SK-N-SH treated with all-trans-retinoic acid at 6 μM for 48 hours (cell line): ENCODE measurements at regions not wholly inside any gene's neighbourhood (a gene's known extent, or its start where the extent isn't known, plus 50 kb on each side); places are given as distances from the start of the nearest gene placed in this dataset.

Experiments
- ATAC-seq: fragments of 200-7000 bp; cut with Tn5 transposase; 3 replicates; pipeline ENCODE4 v1.9.1; 2020; ENCODE audit warnings: mild to moderate bottlenecking, moderate library complexity
- ARNTL ChIP-seq: fragments of 450-650 bp; formaldehyde crosslinking; IDR thresholded peaks from 2 replicates; pipeline ENCODE4 v1.5.0; 2020; ENCODE audit warnings: low read depth, mild to moderate bottlenecking, moderate library complexity, borderline replicate concordance
- BACH2 ChIP-seq: fragments of 250-450 bp; sonication (Bioruptor Pico); IDR thresholded peaks from 2 replicates; pipeline ENCODE4 v1.9.0; 2021; ENCODE audit warnings: mild to moderate bottlenecking, borderline replicate concordance
- CSDC2 ChIP-seq: fragments of 250-450 bp; sonication (Bioruptor Pico); IDR thresholded peaks from 2 replicates; pipeline ENCODE4 v1.5.0; 2020; ENCODE audit warnings: mild to moderate bottlenecking, moderate library complexity
- CSRNP3 ChIP-seq: fragments of 250-450 bp; sonication (Bioruptor Pico); IDR thresholded peaks from 2 replicates; pipeline ENCODE4 v1.5.1; 2021; ENCODE audit warnings: mild to moderate bottlenecking, moderate library complexity
- ESRRG ChIP-seq: fragments of 250-450 bp; sonication (Bioruptor Pico); IDR thresholded peaks from 2 replicates; pipeline ENCODE4 v1.6.1; 2021; ENCODE audit warnings: mild to moderate bottlenecking
- GLIS3 ChIP-seq: fragments of 250-450 bp; sonication (Bioruptor Pico); IDR thresholded peaks from 2 replicates; pipeline ENCODE4 v1.5.0; 2020; ENCODE audit warnings: mild to moderate bottlenecking, moderate library complexity
- ISL1 ChIP-seq: fragments of 250-450 bp; sonication (Bioruptor Pico); IDR thresholded peaks from 2 replicates; pipeline ENCODE4 v2.1.2; 2022; ENCODE audit warnings: mild to moderate bottlenecking, moderate library complexity
- OSR1 ChIP-seq: fragments of 250-450 bp; sonication (Bioruptor Pico); IDR thresholded peaks from 2 replicates; pipeline ENCODE4 v1.8.0; 2022; ENCODE audit warnings: moderate library complexity, mild to moderate bottlenecking, inconsistent platforms
- PATZ1 ChIP-seq: fragments of 250-450 bp; sonication (Bioruptor Pico); IDR thresholded peaks from 2 replicates; pipeline ENCODE4 v1.8.0; 2020; ENCODE audit warnings: mild to moderate bottlenecking, moderate library complexity, borderline replicate concordance
- PPARA ChIP-seq: fragments of 250-450 bp; sonication (Bioruptor Pico); IDR thresholded peaks from 2 replicates; pipeline ENCODE4 v1.5.0; 2020; ENCODE audit warnings: mild to moderate bottlenecking, borderline replicate concordance
- SNAI2 ChIP-seq: fragments of 250-450 bp; sonication (Bioruptor Pico); IDR thresholded peaks from 2 replicates; pipeline ENCODE4 v1.5.0; 2020; ENCODE audit warnings: mild to moderate bottlenecking, moderate library complexity
- TCF4 ChIP-seq: fragments of 250-450 bp; sonication (Bioruptor Pico); IDR thresholded peaks from 2 replicates; pipeline ENCODE4 v1.8.0; 2021; ENCODE audit warnings: mild to moderate bottlenecking, moderate library complexity, borderline replicate concordance
- TOX ChIP-seq: fragments of 250-450 bp; sonication (Bioruptor Pico); IDR thresholded peaks from 2 replicates; pipeline ENCODE4 v1.8.0; 2021; ENCODE audit warnings: mild to moderate bottlenecking, moderate library complexity, borderline replicate concordance
- TSHZ2 ChIP-seq: fragments of 250-450 bp; sonication (Bioruptor Pico); IDR thresholded peaks from 2 replicates; pipeline ENCODE4 v1.5.0; 2020; ENCODE audit warnings: mild to moderate bottlenecking, moderate library complexity
- ZC3H10 ChIP-seq: fragments of 250-450 bp; sonication (Bioruptor Pico); IDR thresholded peaks from 2 replicates; pipeline ENCODE4 v1.5.1; 2021; ENCODE audit warnings: mild to moderate bottlenecking, moderate library complexity
- ZFP3 ChIP-seq: fragments of 250-450 bp; sonication (Bioruptor Pico); IDR thresholded peaks from 2 replicates; pipeline ENCODE4 v1.5.0; 2020; ENCODE audit warnings: mild to moderate bottlenecking, moderate library complexity
- ZFP30 ChIP-seq: fragments of 450-650 bp; formaldehyde crosslinking; IDR thresholded peaks from 2 replicates; pipeline ENCODE4 v1.5.0; 2022; ENCODE audit warnings: mild to moderate bottlenecking, moderate library complexity
- ZNF565 ChIP-seq: fragments of 450-650 bp; formaldehyde crosslinking; conservative IDR thresholded peaks from 2 replicates; pipeline ENCODE4 v1.5.0; 2020; ENCODE audit warnings: low read depth, mild to moderate bottlenecking, moderate library complexity
- ZNF70 ChIP-seq: fragments of 450-650 bp; formaldehyde crosslinking; IDR thresholded peaks from 2 replicates; pipeline ENCODE4 v1.5.0; 2020; ENCODE audit warnings: mild to moderate bottlenecking, moderate library complexity
- ZNF8 ChIP-seq: fragments of 450-650 bp; formaldehyde crosslinking; IDR thresholded peaks from 2 replicates; pipeline ENCODE4 v1.5.0; 2020; ENCODE audit warnings: mild to moderate bottlenecking, moderate library complexity
- TF ChIP-seq, protein P1 (sequence below): fragments of 250-450 bp; sonication (Bioruptor Pico); IDR thresholded peaks from 2 replicates; pipeline ENCODE4 v1.5.1; 2020; ENCODE audit warnings: low read depth, mild to moderate bottlenecking, moderate library complexity
- TF ChIP-seq, protein P2 (sequence below): fragments of 250-450 bp; sonication (Bioruptor Pico); IDR thresholded peaks from 2 replicates; pipeline ENCODE4 v1.8.0; 2021; ENCODE audit warnings: low read depth, mild to moderate bottlenecking, moderate library complexity, borderline replicate concordance

GRCh38 chr5:116779846-116780245, 205.2 kb upstream of the SEMA6A start:
- no peak for ATAC-seq
- TF ChIP-seq ESRRG (no peak), ZC3H10 (CRISPR knock-in tag) (no peak), CSRNP3 (no peak), GLIS3 (CRISPR knock-in tag) (no peak), ZNF70 (CRISPR knock-in tag) (no peak), PATZ1 (CRISPR knock-in tag) (no peak), OSR1 (CRISPR knock-in tag) (no peak), SNAI2 (CRISPR knock-in tag) (no peak), TSHZ2 (no peak), ZFP30 (CRISPR knock-in tag) (no peak), CSDC2 (no peak), PPARA (CRISPR knock-in tag) (no peak), ZNF8 (CRISPR knock-in tag) (no peak), TCF4 (CRISPR knock-in tag) (no peak), BACH2 (CRISPR knock-in tag) (no peak), ZNF565 (no peak), ZFP3 (no peak), TOX (CRISPR knock-in tag) (no peak)
- TF ChIP-seq, protein P1, sequence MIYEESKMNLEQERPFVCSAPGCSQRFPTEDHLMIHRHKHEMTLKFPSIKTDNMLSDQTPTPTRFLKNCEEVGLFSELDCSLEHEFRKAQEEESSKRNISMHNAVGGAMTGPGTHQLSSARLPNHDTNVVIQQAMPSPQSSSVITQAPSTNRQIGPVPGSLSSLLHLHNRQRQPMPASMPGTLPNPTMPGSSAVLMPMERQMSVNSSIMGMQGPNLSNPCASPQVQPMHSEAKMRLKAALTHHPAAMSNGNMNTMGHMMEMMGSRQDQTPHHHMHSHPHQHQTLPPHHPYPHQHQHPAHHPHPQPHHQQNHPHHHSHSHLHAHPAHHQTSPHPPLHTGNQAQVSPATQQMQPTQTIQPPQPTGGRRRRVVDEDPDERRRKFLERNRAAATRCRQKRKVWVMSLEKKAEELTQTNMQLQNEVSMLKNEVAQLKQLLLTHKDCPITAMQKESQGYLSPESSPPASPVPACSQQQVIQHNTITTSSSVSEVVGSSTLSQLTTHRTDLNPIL = no peak
- TF ChIP-seq, protein P2, sequence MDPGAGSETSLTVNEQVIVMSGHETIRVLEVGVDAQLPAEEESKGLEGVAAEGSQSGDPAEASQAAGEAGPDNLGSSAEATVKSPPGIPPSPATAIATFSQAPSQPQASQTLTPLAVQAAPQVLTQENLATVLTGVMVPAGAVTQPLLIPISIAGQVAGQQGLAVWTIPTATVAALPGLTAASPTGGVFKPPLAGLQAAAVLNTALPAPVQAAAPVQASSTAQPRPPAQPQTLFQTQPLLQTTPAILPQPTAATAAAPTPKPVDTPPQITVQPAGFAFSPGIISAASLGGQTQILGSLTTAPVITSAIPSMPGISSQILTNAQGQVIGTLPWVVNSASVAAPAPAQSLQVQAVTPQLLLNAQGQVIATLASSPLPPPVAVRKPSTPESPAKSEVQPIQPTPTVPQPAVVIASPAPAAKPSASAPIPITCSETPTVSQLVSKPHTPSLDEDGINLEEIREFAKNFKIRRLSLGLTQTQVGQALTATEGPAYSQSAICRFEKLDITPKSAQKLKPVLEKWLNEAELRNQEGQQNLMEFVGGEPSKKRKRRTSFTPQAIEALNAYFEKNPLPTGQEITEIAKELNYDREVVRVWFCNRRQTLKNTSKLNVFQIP (CRISPR knock-in tag) = no peak

GRCh38 chr5:116778651-116779280, 204.1 kb upstream of the SEMA6A start:
- ATAC-seq = no peak
- TF ChIP-seq CSRNP3 (no peak), ISL1 (CRISPR knock-in tag) (no peak), ARNTL (CRISPR knock-in tag) (no peak), ZNF8 (CRISPR knock-in tag) (no peak), ZC3H10 (CRISPR knock-in tag) (no peak), ZFP3 (no peak), CSDC2 (no peak)
